22Rv1 (cell line): ENCODE measurements at regions not wholly inside any gene's neighbourhood (a gene's known extent, or its start where the extent isn't known, plus 50 kb on each side); places are given as distances from the start of the nearest gene placed in this dataset.

Experiments used
- ZFX ChIP-seq: fragments of 450-650 bp; IDR thresholded peaks from 2 replicates; pipeline ENCODE4 v1.6.1; 2017; ENCODE audit warnings: antibody characterized with exemption, borderline replicate concordance
- TF ChIP-seq, protein P1 (sequence below): fragments of 450-650 bp; IDR thresholded peaks from 2 replicates; pipeline ENCODE4 v1.5.1; 2017; ENCODE audit warnings: mild to moderate bottlenecking

- TF ChIP-seq, protein P1, sequence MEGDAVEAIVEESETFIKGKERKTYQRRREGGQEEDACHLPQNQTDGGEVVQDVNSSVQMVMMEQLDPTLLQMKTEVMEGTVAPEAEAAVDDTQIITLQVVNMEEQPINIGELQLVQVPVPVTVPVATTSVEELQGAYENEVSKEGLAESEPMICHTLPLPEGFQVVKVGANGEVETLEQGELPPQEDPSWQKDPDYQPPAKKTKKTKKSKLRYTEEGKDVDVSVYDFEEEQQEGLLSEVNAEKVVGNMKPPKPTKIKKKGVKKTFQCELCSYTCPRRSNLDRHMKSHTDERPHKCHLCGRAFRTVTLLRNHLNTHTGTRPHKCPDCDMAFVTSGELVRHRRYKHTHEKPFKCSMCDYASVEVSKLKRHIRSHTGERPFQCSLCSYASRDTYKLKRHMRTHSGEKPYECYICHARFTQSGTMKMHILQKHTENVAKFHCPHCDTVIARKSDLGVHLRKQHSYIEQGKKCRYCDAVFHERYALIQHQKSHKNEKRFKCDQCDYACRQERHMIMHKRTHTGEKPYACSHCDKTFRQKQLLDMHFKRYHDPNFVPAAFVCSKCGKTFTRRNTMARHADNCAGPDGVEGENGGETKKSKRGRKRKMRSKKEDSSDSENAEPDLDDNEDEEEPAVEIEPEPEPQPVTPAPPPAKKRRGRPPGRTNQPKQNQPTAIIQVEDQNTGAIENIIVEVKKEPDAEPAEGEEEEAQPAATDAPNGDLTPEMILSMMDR = no peak
- TF ChIP-seq ZFX = no peak
Observed at GRCh38 chr13:99865420-99865930, 106.1 kb downstream of the ZIC5 start.
